H1 (cell line): ENCODE measurements at regions not wholly inside any gene's neighbourhood (a gene's known extent, or its start where the extent isn't known, plus 50 kb on each side); places are given as distances from the start of the nearest gene placed in this dataset.

Source experiments
- BCL11A ChIP-seq, 2 experiments: IDR thresholded peaks; one replicate each; pipeline ENCODE4 v1.6.1; 2011; ENCODE audit warnings: low read depth in 2 of 2, low read length in 2 of 2, mild to moderate bottlenecking in 2 of 2
- CBX5 ChIP-seq: fragments of 300-800, 300-1000 bp; sonication (generic); IDR thresholded peaks from 2 replicates; pipeline ENCODE4 v1.7.1; 2016; ENCODE audit warnings: antibody characterized with exemption, low read length, low read depth
- JUN ChIP-seq: IDR thresholded peaks from 2 replicates; pipeline ENCODE4 v1.6.1; 2011; ENCODE audit warnings: low read depth, mild to moderate bottlenecking, improper control_type of control experiment, low read length
- JUND ChIP-seq: IDR thresholded peaks from 2 replicates; pipeline ENCODE4 v1.6.1; 2011; ENCODE audit warnings: mild to moderate bottlenecking, improper control_type of control experiment, low read length
- KDM1A ChIP-seq: fragments of 200-600, 300-600 bp; sonication (generic); IDR thresholded peaks from 2 replicates; pipeline ENCODE4 v1.7.1; 2016; ENCODE audit warnings: mild to moderate bottlenecking, low read length, borderline replicate concordance
- SRF ChIP-seq: IDR thresholded peaks from 2 replicates; pipeline ENCODE4 v1.6.1; 2011; ENCODE audit warnings: mild to moderate bottlenecking, low read depth, low read length, moderate library complexity
- USF2 ChIP-seq: IDR thresholded peaks from 2 replicates; pipeline ENCODE4 v1.6.1; 2011; ENCODE audit warnings: low read length, improper control_type of control experiment
- ZNF274 ChIP-seq: IDR thresholded peaks from 2 replicates; pipeline ENCODE4 v1.7.0; 2012; ENCODE audit warnings: low read length, borderline replicate concordance; ENCODE audit errors: extremely low read depth

GRCh38 chr10:45209888-45210287 lies 105.5 kb downstream of the OR13A1 start (continued):
- TF ChIP-seq USF2 (no peak), CBX5 (no peak), ZNF274 (no peak), SRF (no peak), BCL11A (IDR thresholded peaks at IDR 0.05; ENCODE audit: low read depth in 2 of 2, low read length in 2 of 2) (no peak), JUN (no peak), KDM1A (no peak), JUND (no peak)
